SK-N-SH (cell line): ENCODE measurements at regions not wholly inside any gene's neighbourhood (a gene's known extent, or its start where the extent isn't known, plus 50 kb on each side); places are given as distances from the start of the nearest gene placed in this dataset.

Source experiments
- CTCF ChIA-PET: fragments of 300-600, 350-600 bp; formaldehyde crosslinking; extraction: SDS; loops from one replicate; lab custom pipeline; 2021; lab: Yijun Ruan, JAX
- POLR2A ChIA-PET: fragments of 350-600 bp; sonication (Branson Sonifier 250); formaldehyde crosslinking; extraction: SDS; loops from one replicate; lab custom pipeline; 2020; ENCODE audit warnings: antibody characterized with exemption, inconsistent platforms; lab: Yijun Ruan, JAX
- DNase-seq: peaks from one replicate; pipeline ENCODE4 v3.0.0; 2012
- H2AFZ ChIP-seq: fragments of 200-600 bp; sonication (generic); 2 replicates; pipeline ENCODE4 v1.8.1; 2016; ENCODE audit warnings: antibody characterized with exemption, mild to moderate bottlenecking, low read depth
- H3F3A ChIP-seq: fragments of 200-600 bp; sonication (generic); replicated peaks from 2 replicates; pipeline ENCODE3; 2016; ENCODE audit warnings: antibody characterized with exemption, mild to moderate bottlenecking; ENCODE audit not compliant: insufficient read depth
- H3K27ac ChIP-seq, 2 experiments: fragments of 200-500 bp in 1 of 2; fragments of 200-600 bp in 1 of 2; sonication (Bioruptor generic) in 1 of 2; sonication (generic), shearing (Covaris generic) in 1 of 2; 2 replicates each; pipeline versions ENCODE4 v1.5.1 to v1.6.1; 2014 to 2016; ENCODE audit warnings: low read depth in 2 of 2, inconsistent platforms in 1 of 2, low read length in 1 of 2, mild to moderate bottlenecking in 1 of 2, mixed read lengths in 1 of 2
- H3K27me3 ChIP-seq: fragments of 200-600 bp; sonication (generic), shearing (Covaris generic); 2 replicates; pipeline ENCODE4 v1.6.1; 2016; ENCODE audit warnings: mixed run types; ENCODE audit not compliant: insufficient read depth
- H3K36me3 ChIP-seq, 2 experiments: fragments of 200-500 bp in 1 of 2; fragments of 200-600 bp in 1 of 2; sonication (Bioruptor generic) in 1 of 2; sonication (generic) in 1 of 2; replicated peaks in 1 of 2; 2 replicates each; pipeline versions ENCODE3 to v1.5.1; 2014 to 2016; ENCODE audit warnings: low read length in 1 of 2, mild to moderate bottlenecking in 1 of 2; ENCODE audit not compliant: insufficient read depth in 2 of 2, control insufficient read depth in 1 of 2
- H3K4me1 ChIP-seq, 2 experiments: fragments of 200-500 bp in 1 of 2; fragments of 200-600 bp in 1 of 2; sonication (Bioruptor generic) in 1 of 2; sonication (generic), shearing (Covaris generic) in 1 of 2; 2 replicates each; pipeline versions ENCODE4 v1.5.1 to v1.6.1; 2014 to 2016; ENCODE audit warnings: low read depth in 1 of 2, low read length in 1 of 2, mixed run types in 1 of 2; ENCODE audit not compliant: insufficient read depth in 2 of 2, control insufficient read depth in 1 of 2
- H3K4me2 ChIP-seq: fragments of 200-600 bp; sonication (generic), shearing (Covaris generic); 2 replicates; pipeline ENCODE4 v1.6.1; 2017; ENCODE audit warnings: mixed run types
- H3K4me3 ChIP-seq, 2 experiments: fragments of 200-500 bp in 1 of 2; fragments of 200-600 bp in 1 of 2; sonication (Bioruptor generic) in 1 of 2; sonication (generic), shearing (Covaris generic) in 1 of 2; 2 replicates each; pipeline versions ENCODE4 v1.5.1 to v1.8.1; 2014 to 2016; ENCODE audit warnings: low read depth in 2 of 2, inconsistent platforms in 1 of 2, low read length in 1 of 2, mild to moderate bottlenecking in 1 of 2, mixed read lengths in 1 of 2, moderate library complexity in 1 of 2
- H3K79me2 ChIP-seq: fragments of 200-600 bp; sonication (generic); 2 replicates; pipeline ENCODE4 v1.8.1; 2017; ENCODE audit warnings: mild to moderate bottlenecking; ENCODE audit not compliant: insufficient read depth
- H3K9ac ChIP-seq: fragments of 200-600 bp; sonication (generic); 2 replicates; pipeline ENCODE4 v1.6.1; 2017; ENCODE audit warnings: mixed run types
- H3K9me2 ChIP-seq: fragments of 200-600 bp; sonication (generic); 2 replicates; pipeline ENCODE4 v1.6.1; 2017; ENCODE audit warnings: mixed run types
- H3K9me3 ChIP-seq: fragments of 200-600 bp; sonication (generic); 2 replicates; pipeline ENCODE4 v1.6.1; 2017; ENCODE audit warnings: mixed run types, mild to moderate bottlenecking, moderate library complexity
- H4K20me1 ChIP-seq: fragments of 200-600 bp; sonication (generic); 2 replicates; pipeline ENCODE4 v1.6.1; 2017; ENCODE audit warnings: mild to moderate bottlenecking, mixed run types; ENCODE audit not compliant: insufficient read depth
- CHD2 ChIP-seq: fragments of 150-350 bp; IDR thresholded peaks from 2 replicates; pipeline ENCODE4 v1.6.1; 2018; ENCODE audit warnings: low read length; ENCODE audit not compliant: partially characterized antibody
- JUND ChIP-seq: IDR thresholded peaks from 2 replicates; pipeline ENCODE4 v1.4.0; 2012
- NFIC ChIP-seq: IDR thresholded peaks from 2 replicates; pipeline ENCODE4 v1.4.0; 2012; ENCODE audit warnings: borderline replicate concordance
- POLR2AphosphoS5 ChIP-seq: IDR thresholded peaks from 2 replicates; pipeline ENCODE4 v1.6.1; 2012; ENCODE audit warnings: low read depth, low read length
- RAD21 ChIP-seq: IDR thresholded peaks from 2 replicates; pipeline ENCODE4 v1.6.1; 2012; ENCODE audit warnings: mild to moderate bottlenecking, low read length
- TCF12 ChIP-seq: IDR thresholded peaks from 2 replicates; pipeline ENCODE4 v1.4.0; 2012
- YY1 ChIP-seq: IDR thresholded peaks from 2 replicates; pipeline ENCODE4 v1.4.0; 2012; ENCODE audit warnings: low read depth, mild to moderate bottlenecking
- WGBS: methylation state at CpG from one replicate; pipeline ENCODE4 v1.1.6; 2017; ENCODE audit warnings: low lambda C conversion rate; 5-methylcytosine and 5-hydroxymethylcytosine counted together
- small RNA-seq, 7 experiments: library from RNA; depleted of rRNA; stranded (forward); fragments of <200 nt; gene quantifications; one replicate each; pipeline ENCODE3, GENCODE V24; 2012
- TF ChIP-seq, protein P1 (sequence below): fragments of 200-600 bp; sonication (generic); IDR thresholded peaks from 2 replicates; pipeline ENCODE4 v1.6.1; 2017; ENCODE audit warnings: antibody characterized with exemption, mild to moderate bottlenecking, moderate library complexity
- TF ChIP-seq, protein P2 (sequence below): IDR thresholded peaks from 2 replicates; pipeline ENCODE4 v1.4.0; 2012; ENCODE audit warnings: low read depth, borderline replicate concordance

DNA sequence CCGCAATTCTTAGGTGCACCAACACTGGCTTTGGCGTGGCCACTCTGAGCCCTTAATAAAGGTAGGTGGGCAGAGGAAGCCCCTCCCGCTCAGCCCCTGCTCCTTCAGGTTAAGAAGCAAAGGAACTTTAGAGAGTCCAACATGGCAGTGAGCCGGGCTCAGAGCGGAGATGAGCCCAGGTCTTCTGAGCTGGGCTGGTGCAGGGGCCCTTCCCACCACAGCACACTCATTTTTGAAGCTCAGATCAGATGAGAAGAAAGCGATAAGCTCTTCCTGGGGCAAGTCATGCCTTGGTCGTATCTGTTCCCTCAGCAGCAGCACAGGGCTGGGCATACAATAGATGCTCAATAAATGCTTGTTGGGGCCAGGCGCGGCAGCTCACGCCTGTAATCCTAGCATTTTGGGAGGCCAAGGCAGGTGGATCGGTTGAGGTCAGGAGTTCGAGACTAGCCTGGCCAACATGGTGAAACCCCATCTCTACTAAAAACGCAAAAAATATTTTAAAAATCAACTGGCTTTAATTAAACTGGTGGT lies 51.1 kb upstream of the TARDBP start (continued):
- TF ChIP-seq, protein P1, sequence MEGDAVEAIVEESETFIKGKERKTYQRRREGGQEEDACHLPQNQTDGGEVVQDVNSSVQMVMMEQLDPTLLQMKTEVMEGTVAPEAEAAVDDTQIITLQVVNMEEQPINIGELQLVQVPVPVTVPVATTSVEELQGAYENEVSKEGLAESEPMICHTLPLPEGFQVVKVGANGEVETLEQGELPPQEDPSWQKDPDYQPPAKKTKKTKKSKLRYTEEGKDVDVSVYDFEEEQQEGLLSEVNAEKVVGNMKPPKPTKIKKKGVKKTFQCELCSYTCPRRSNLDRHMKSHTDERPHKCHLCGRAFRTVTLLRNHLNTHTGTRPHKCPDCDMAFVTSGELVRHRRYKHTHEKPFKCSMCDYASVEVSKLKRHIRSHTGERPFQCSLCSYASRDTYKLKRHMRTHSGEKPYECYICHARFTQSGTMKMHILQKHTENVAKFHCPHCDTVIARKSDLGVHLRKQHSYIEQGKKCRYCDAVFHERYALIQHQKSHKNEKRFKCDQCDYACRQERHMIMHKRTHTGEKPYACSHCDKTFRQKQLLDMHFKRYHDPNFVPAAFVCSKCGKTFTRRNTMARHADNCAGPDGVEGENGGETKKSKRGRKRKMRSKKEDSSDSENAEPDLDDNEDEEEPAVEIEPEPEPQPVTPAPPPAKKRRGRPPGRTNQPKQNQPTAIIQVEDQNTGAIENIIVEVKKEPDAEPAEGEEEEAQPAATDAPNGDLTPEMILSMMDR: no peak; the same call in none of the 2 replicates
- no peak for TF ChIP-seq JUND

DNA sequence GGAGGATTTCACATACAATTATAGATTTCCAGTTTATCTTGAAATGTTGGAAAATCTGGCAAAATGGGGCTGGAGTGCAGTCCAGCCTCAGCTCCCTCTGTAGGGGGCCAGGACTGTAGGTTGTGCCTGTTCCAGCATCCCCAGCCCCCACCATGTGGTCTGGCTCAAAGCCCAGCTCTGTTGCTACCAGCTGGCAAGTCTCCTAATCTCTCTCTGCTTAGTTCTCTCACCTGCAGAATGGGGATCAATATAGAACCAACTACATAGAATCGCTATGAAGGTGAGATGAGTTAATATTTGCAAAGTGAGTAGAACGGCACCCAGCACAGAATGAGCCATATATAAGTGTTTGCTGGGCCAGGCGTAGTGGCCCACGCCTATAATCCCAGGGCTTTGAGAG lies 50.0 kb upstream of the TARDBP start:
- CTCF ChIA-PET: interaction anchor here (0.9 to 3.2 kb wide), 6 partner anchors 12 to 233 kb away, joined by 3 to 30 read pairs (median 4); partner anchors contain the start of gene TARDBP

More for the DNA sequence above, 50.0 kb upstream of the TARDBP start:
- H3K79me2 ChIP-seq: no peaks in the 10 kb centered on the region
- no peak overlapping the region for H3K4me2 ChIP-seq
- peak; percentile 75 for DNase-seq
- 0 out of 2 replicates have a peak, but pooled peaks cover 8% of the 10 kb centered on the region for H3K27me3 ChIP-seq
- no peaks in the 10 kb centered on the region for H3K36me3 ChIP-seq
- POLR2A ChIA-PET: no interaction called here
- no peak overlapping the region for H3K4me3 ChIP-seq
- no peaks in the 10 kb centered on the region for H4K20me1 ChIP-seq
- TF ChIP-seq TCF12: peak; percentile 23; the same call in 1 of the 2 replicates
- TF ChIP-seq, protein P2, sequence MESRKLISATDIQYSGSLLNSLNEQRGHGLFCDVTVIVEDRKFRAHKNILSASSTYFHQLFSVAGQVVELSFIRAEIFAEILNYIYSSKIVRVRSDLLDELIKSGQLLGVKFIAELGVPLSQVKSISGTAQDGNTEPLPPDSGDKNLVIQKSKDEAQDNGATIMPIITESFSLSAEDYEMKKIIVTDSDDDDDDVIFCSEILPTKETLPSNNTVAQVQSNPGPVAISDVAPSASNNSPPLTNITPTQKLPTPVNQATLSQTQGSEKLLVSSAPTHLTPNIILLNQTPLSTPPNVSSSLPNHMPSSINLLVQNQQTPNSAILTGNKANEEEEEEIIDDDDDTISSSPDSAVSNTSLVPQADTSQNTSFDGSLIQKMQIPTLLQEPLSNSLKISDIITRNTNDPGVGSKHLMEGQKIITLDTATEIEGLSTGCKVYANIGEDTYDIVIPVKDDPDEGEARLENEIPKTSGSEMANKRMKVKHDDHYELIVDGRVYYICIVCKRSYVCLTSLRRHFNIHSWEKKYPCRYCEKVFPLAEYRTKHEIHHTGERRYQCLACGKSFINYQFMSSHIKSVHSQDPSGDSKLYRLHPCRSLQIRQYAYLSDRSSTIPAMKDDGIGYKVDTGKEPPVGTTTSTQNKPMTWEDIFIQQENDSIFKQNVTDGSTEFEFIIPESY: no peak
- no peak for TF ChIP-seq POLR2AphosphoS5
- TF ChIP-seq YY1: no peak
- peak; percentile 79 for TF ChIP-seq CHD2
- TF ChIP-seq RAD21: no peak
- TF ChIP-seq NFIC: peak; percentile 66
- no peak overlapping the region for H3K27ac ChIP-seq
- 64% methylated on average over 4 of the region's 4 CpGs for WGBS
- no peaks in the 10 kb centered on the region for H3K9me3 ChIP-seq
- H3K9ac ChIP-seq: no peak overlapping the region
- no peaks in the 10 kb centered on the region for H3F3A ChIP-seq
- no peaks in the 10 kb centered on the region for H3K9me2 ChIP-seq
- H2AFZ ChIP-seq: no peak overlapping the region
- H3K4me1 ChIP-seq: peaks cover 0 to 14% of the 10 kb centered on the region in 2 experiments; a peak in 1 of 4 replicates

Small RNAs in the stretch of these regions (small RNA-seq; reads per million reads assigned to genes)
- gene HSPE1P24: 0 reads per million in 7 experiments
